ENCODE measurements at regions not wholly inside any gene's neighbourhood (a gene's known extent, or its start where the extent isn't known, plus 50 kb on each side); places are given as distances from the start of the nearest gene placed in this dataset.

GRCh38 chr5:117645400-117645799, 1070.8 kb upstream of the SEMA6A start:
- H3K4me1 ChIP-seq, result no peaks in the 10 kb centered on the region
- TF ChIP-seq POLR2A (IDR thresholded peaks at IDR 0.05) (no peak), EP300 (IDR thresholded peaks at IDR 0.05) (no peak), POLR2AphosphoS5 (IDR thresholded peaks at IDR 0.05) (no peak), CTCF (IDR thresholded peaks at IDR 0.05) (no peak)
- DNase-seq (ENCODE audit: low spot score in 2 of 2), result no peak
- H3K36me3 ChIP-seq, result no peaks in the 10 kb centered on the region
- no peak overlapping the region for H3K27ac ChIP-seq
- H3K4me3 ChIP-seq, result no peak overlapping the region
- no peaks in the 10 kb centered on the region for H3K9me3 ChIP-seq
- H3K27me3 ChIP-seq, result no peaks in the 10 kb centered on the region

- Histone ChIP-seq H3K36me3 (no peaks in the 10 kb centered on the region), H3K4me3 (no peak overlapping the region), H3K27ac (no peak overlapping the region), H3K4me1 (no peaks in the 10 kb centered on the region), H3K27me3 (no peaks in the 10 kb centered on the region), H3K9me3 (no peaks in the 10 kb centered on the region)
- 90% methylated on average over 2 of the region's 2 CpGs for WGBS
- no peak for DNase-seq (ENCODE audit: low spot score in 2 of 2)
- TF ChIP-seq CTCF (IDR thresholded peaks at IDR 0.05) (no peak), EP300 (IDR thresholded peaks at IDR 0.05) (no peak), POLR2AphosphoS5 (IDR thresholded peaks at IDR 0.05) (no peak), POLR2A (IDR thresholded peaks at IDR 0.05) (no peak)
Measured at GRCh38 chr5:117638581-117638980, 1064.0 kb upstream of the SEMA6A start.

GRCh38 chr5:117633093-117633492, 1058.5 kb upstream of the SEMA6A start:
- no peaks in the 10 kb centered on the region for H3K36me3 ChIP-seq
- no peak for DNase-seq (ENCODE audit: low spot score in 2 of 2)
- H3K27me3 ChIP-seq, result no peaks in the 10 kb centered on the region
- no peak overlapping the region for H3K27ac ChIP-seq
- no peak for TF ChIP-seq EP300 (IDR thresholded peaks at IDR 0.05)
- no peak for TF ChIP-seq CTCF (IDR thresholded peaks at IDR 0.05)
- no peak for TF ChIP-seq POLR2AphosphoS5 (IDR thresholded peaks at IDR 0.05)
- TF ChIP-seq POLR2A (IDR thresholded peaks at IDR 0.05), result no peak
- WGBS, result 94% methylated on average over 5 of the region's 5 CpGs
- H3K4me3 ChIP-seq, result no peak overlapping the region
- peaks cover 8% of the 10 kb centered on the region for H3K9me3 ChIP-seq
- no peaks in the 10 kb centered on the region for H3K4me1 ChIP-seq

- H3K36me3 ChIP-seq, result no peaks in the 10 kb centered on the region
- H3K4me3 ChIP-seq, result no peak overlapping the region
- no peaks in the 10 kb centered on the region for H3K27me3 ChIP-seq
- 75% methylated on average over 3 of the region's 3 CpGs for WGBS
- no peaks in the 10 kb centered on the region for H3K4me1 ChIP-seq
- DNase-seq (ENCODE audit: low spot score in 2 of 2), result no peak
- TF ChIP-seq EP300 (IDR thresholded peaks at IDR 0.05), result no peak
- TF ChIP-seq CTCF (IDR thresholded peaks at IDR 0.05), result no peak
- no peak for TF ChIP-seq POLR2AphosphoS5 (IDR thresholded peaks at IDR 0.05)
- TF ChIP-seq POLR2A (IDR thresholded peaks at IDR 0.05), result no peak
- peaks cover 8% of the 10 kb centered on the region for H3K9me3 ChIP-seq
- H3K27ac ChIP-seq, result no peak overlapping the region
Measured at GRCh38 chr5:117624201-117624600, 1049.6 kb upstream of the SEMA6A start.

GRCh38 chr5:117623042-117623805, 1048.6 kb upstream of the SEMA6A start:
- no peak for TF ChIP-seq EP300 (IDR thresholded peaks at IDR 0.05)
- TF ChIP-seq POLR2A (IDR thresholded peaks at IDR 0.05), result no peak
- no peak for TF ChIP-seq POLR2AphosphoS5 (IDR thresholded peaks at IDR 0.05)
- TF ChIP-seq CTCF (IDR thresholded peaks at IDR 0.05), result no peak
- H3K27me3 ChIP-seq, result no peaks in the 10 kb centered on the region
- H3K36me3 ChIP-seq, result no peaks in the 10 kb centered on the region
- no peak overlapping the region for H3K4me3 ChIP-seq
- no peaks in the 10 kb centered on the region for H3K4me1 ChIP-seq
- DNase-seq (ENCODE audit: low spot score in 2 of 2), result no peak
- 21% methylated on average over 3 of the region's 3 CpGs for WGBS
- H3K9me3 ChIP-seq, result peaks cover 5% of the 10 kb centered on the region
- no peak overlapping the region for H3K27ac ChIP-seq
